Activated CD8-positive, alpha-beta memory T cell treated with anti-CD3 and anti-CD28 coated beads, Interleukin-2, amount 50 U/mL, for 24 hours (primary cell): ENCODE measurements at regions not wholly inside any gene's neighbourhood (a gene's known extent, or its start where the extent isn't known, plus 50 kb on each side); places are given as distances from the start of the nearest gene placed in this dataset.

Experiments used
- DNase-seq: peaks from one replicate; pipeline ENCODE4 v3.0.0-alpha.2; 2020; ENCODE audit errors: extremely low read depth

DNA sequence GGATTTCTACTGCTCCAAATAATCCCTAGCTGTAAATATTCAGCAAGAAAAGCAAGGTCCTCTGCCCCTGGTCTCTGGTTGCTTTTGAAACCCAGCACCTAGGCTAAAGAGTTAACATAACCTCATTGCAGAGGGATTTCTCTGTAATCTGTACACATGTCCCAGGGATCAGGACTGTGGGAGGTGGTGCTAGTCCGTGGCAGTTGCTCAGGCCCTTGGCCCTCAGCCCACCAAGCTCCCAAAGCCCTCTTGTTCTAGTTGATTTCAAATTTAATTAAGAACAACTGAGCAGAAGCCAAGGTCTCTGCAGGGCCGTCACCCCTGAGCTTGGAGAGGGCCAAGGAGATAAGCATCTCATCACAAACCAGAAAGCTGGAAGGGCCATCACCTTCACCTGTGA lies 181.1 kb downstream of the SOX9 start:
- no peak for DNase-seq

DNA sequence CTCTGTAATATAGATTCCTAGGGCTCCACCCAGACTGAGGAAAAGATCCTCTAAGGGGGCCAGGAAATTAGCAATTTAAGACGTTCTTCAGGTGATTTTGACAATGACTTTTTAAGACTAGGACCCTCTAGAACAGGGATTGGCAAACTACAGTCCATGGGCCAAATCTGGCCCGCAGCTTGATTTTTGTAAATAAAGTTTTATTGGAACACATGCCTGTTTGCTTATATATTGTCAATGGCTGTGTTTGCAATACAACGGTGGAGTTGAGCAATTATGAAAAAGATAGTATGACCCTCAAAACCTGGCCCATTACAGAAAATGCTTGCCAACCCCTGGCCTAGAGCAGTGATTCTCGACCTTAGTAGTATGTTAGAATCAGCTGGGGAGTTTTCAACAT lies 181.9 kb downstream of the SOX9 start:
- no peak for DNase-seq

- no peak for DNase-seq
Measured at GRCh38 chr17:72303787-72304733, 183.2 kb downstream of the SOX9 start.

DNA sequence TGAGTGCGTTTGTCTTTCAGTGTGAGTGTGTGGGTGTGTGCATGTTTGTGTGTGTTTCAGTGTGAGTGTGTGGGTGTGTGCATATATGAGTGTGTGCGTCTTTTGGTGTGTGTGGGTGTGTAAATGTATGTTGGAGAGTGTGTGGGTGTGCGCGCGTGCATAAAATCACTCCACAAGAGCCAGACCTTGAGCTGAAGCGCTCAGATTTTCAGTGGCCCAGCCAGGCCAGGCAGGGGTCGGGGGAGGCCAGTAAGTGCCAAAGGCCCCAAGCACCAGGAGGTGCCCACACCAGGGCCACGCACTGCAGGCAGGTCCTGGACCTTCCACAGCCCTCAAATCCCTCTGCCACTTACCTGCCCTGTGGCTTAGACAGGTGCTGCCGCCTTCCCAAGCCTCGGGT lies 184.0 kb downstream of the SOX9 start:
- no peak for DNase-seq

DNA sequence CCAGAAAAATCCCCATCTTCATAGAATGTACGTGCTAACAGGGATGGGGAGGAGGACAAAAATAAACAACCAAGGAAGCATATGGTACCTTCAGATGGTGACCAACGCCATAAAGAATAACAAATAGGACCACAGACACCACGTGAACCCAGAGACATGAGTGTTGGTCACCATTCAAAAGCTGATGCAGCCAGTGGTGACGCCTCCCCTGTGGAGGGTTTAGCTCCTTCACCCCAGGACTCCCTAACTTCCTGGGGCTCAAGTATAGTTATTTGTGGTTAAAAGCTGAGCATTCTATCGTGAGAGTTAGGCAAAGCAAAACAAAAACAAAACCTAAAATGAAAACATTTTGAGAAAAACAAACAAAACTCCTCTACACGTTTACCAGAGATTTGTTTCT lies 184.7 kb downstream of the SOX9 start:
- no peak for DNase-seq

GRCh38 chr17:72306037-72306436 lies 185.2 kb downstream of the SOX9 start:
- no peak for DNase-seq

GRCh38 chr17:72307836-72308235 lies 187.0 kb downstream of the SOX9 start:
- DNase-seq, result no peak

GRCh38 chr17:72308744-72309385 lies 188.0 kb downstream of the SOX9 start:
- no peak for DNase-seq

GRCh38 chr17:72311004-72311403 lies 190.2 kb downstream of the SOX9 start:
- no peak for DNase-seq

- DNase-seq, result no peak
Measured at GRCh38 chr17:72315122-72315913, 194.5 kb downstream of the SOX9 start.

DNA sequence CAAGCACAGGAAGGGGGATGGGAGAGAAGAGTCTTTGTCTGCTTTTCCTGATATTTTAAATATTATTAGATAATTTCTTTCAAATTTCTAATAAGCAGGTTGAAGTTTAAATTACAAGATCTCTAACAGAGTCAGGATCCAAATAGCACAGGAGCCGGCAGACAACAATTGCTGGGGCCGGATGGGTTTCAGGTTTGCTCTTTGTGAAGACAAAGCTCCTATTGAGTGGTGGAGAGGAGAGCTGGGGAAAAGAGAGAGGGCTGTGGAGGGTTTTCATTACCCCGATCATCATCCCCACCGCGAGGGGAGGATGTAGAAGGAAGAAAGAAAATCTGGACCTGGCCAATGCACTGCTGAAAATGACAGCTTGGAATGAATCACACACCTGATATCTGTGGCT lies 197.3 kb downstream of the SOX9 start:
- DNase-seq, result no peak

DNA sequence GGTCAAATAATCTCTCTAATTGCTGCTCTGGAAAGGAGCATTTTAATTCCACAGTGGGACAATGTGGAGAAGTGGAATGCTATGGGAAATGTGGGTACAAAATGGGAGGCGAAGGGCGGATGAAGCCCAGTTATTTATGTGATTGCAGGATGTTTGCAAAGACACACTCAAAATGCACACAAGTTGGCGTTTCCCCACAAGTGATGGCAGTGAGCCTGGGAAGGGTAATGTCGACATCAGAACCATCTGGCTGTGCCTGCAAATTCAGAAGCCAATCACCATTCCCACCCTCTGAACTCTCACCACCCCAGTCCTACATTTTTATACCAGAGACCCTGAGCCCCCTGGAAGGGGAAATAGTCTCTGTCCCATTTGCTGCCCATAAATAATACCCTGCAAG lies 201.1 kb downstream of the SOX9 start:
- no peak for DNase-seq

GRCh38 chr17:72332367-72332766 lies 211.5 kb downstream of the SOX9 start:
- DNase-seq, result no peak

- DNase-seq, result no peak
Measured at GRCh38 chr17:72333570-72333969, 212.8 kb downstream of the SOX9 start.

DNA sequence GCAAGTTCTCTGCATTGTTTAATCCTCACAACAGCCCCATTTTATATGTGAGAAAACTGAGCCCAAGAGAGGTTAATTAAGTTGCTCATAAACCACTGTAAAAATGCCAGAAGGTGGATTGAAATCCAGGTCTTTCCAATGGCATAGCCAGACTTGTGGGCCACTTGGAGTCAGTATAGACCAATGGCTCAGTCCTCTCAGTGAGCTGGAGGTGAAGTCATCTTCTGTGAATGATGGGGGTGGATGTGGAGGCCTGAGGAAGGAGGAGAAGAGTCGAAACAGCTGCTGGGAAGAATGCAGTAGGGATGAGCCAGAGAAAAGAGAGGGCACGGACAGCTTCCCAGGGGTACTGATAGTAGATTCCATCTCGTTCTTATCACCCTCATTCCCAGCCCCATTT lies 213.4 kb downstream of the SOX9 start:
- DNase-seq, result no peak

- no peak for DNase-seq
Measured at GRCh38 chr17:72336026-72336803, 215.4 kb downstream of the SOX9 start.

- no peak for DNase-seq
Measured at GRCh38 chr17:72336804-72337070, 215.9 kb downstream of the SOX9 start.

DNA sequence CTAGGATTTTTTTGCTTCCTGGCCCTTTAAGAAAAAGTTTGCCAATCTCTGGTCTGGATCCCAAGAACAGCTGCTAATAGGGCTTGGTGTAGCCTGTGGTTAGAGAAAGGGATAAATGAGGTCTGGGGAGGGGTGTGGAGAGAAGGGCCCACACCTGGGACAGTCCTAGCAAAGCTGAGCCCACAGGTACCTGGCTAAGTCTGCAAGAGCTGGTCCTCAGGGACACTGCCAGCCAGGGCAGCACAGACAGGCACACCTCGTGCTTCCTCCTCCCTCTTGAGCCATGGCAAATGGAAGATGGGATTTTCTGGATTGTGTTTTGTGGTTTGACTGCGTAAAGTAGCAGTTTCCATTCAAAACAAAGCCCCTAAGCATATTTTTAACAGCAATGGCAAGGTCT lies 217.5 kb downstream of the SOX9 start:
- no peak for DNase-seq

DNA sequence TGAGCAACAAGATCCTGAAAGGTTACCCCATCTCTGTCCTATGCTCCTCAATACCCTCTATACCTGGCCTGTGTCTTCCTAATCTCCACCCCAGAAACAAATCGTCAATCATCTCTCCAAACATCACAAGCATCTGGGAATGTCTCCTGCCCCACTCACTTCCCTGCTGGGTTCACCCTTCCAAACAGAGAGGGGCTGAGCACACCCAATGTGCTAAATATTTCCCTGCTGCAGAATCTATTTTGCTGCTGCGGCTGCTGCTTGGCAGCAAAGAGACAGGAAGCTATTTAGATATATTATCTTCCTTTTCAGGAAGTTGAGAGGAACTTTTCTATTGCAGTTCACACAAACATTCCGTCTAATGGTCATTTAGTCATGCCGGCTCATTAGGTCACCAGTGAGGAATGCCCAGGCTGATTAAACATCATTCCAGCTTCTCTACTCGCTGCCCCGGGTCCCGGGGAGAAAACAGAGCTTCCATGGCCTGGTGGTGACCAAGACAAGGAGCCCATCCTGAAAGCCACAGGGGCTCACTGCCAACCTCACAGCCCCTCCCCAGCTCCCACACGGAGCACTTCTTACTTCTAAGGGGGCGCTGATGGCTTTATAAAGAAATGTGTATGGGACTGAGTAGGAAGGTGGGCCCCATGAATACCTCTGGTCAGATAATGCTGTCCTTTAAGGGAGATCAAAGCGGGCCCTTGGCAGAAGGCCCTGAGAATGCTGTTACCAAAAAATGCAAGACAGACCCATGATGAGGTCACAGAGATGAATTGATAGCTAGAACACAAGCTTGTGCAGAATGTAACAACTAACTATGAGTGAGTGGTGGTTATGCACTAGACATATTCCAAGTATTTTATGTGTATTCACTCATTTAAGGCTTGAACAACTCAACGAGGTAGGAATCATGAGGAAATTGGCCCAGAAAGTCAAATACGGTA lies 218.3 kb downstream of the SOX9 start:
- no peak for DNase-seq

DNA sequence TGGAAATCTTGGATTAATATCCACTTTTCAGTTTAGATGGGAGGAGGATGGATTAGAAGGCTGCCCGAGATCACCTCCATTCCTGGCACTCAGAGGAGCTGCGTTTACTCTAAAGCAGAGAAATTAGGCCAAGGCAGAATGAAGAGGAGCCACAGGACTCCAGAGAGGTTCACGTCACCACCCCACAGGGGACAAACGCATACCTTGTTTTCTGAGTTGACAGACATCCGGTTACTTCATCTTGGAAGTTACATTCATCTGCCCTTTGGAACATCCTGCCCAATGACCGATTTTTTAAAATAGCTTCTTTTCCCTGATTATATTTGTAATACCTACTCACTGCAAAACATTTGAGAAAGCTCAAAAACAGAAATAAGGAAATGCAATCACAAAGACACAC lies 220.0 kb downstream of the SOX9 start:
- no peak for DNase-seq

GRCh38 chr17:72342061-72342460 lies 221.2 kb downstream of the SOX9 start:
- no peak for DNase-seq
